DOHH2 (cell line): ENCODE measurements at regions not wholly inside any gene's neighbourhood (a gene's known extent, or its start where the extent isn't known, plus 50 kb on each side); places are given as distances from the start of the nearest gene placed in this dataset.

Experiments
- EZH2phosphoT487 ChIP-seq: fragments of 200-600 bp; sonication (generic); IDR thresholded peaks from 2 replicates; pipeline ENCODE4 v1.6.1; 2017; ENCODE audit warnings: borderline replicate concordance, mild to moderate bottlenecking, antibody characterized with exemption, low read length, moderate library complexity, mixed read lengths
- TF ChIP-seq, protein P1 (sequence below): fragments of 200-600 bp; sonication (generic); IDR thresholded peaks from one replicate; pipeline ENCODE4 v1.5.1; 2014; ENCODE audit warnings: antibody characterized with exemption, mild to moderate bottlenecking, low read depth, low read length; ENCODE audit not compliant: poor library complexity, severe bottlenecking

DNA sequence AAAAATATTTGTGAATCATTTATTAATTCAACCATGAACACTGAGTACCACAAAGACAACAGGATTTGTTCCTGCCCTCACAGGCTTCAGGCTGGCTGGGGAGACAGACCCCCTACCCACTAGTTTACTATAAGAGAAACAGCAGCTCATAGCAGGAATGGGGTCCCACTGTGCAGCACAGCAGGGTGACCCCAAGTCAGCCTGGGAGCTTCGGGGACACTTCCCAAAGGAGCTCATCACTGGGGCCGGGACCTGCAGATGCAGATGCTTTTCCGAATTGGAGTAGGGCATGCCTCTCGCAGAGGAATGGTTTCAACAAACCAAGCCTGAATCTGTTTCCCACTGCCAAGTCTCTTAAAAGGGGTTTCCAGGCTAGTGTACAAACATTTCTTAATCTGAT lies 176.2 kb upstream of the PWP1 start:
- TF ChIP-seq, protein P1, sequence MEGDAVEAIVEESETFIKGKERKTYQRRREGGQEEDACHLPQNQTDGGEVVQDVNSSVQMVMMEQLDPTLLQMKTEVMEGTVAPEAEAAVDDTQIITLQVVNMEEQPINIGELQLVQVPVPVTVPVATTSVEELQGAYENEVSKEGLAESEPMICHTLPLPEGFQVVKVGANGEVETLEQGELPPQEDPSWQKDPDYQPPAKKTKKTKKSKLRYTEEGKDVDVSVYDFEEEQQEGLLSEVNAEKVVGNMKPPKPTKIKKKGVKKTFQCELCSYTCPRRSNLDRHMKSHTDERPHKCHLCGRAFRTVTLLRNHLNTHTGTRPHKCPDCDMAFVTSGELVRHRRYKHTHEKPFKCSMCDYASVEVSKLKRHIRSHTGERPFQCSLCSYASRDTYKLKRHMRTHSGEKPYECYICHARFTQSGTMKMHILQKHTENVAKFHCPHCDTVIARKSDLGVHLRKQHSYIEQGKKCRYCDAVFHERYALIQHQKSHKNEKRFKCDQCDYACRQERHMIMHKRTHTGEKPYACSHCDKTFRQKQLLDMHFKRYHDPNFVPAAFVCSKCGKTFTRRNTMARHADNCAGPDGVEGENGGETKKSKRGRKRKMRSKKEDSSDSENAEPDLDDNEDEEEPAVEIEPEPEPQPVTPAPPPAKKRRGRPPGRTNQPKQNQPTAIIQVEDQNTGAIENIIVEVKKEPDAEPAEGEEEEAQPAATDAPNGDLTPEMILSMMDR = no peak
- no peak for TF ChIP-seq EZH2phosphoT487
